Erythroblast (primary cell): ENCODE measurements at regions not wholly inside any gene's neighbourhood (a gene's known extent, or its start where the extent isn't known, plus 50 kb on each side); places are given as distances from the start of the nearest gene placed in this dataset.

Experiments
- GATA1 ChIP-seq: IDR thresholded peaks from 2 replicates; pipeline ENCODE4 v1.6.1; 2011; ENCODE audit warnings: low read depth, mild to moderate bottlenecking, control low read depth, low read length, moderate library complexity
- POLR2A ChIP-seq: IDR thresholded peaks from 2 replicates; pipeline ENCODE4 v1.6.1; 2011; ENCODE audit warnings: mild to moderate bottlenecking, low read length

DNA sequence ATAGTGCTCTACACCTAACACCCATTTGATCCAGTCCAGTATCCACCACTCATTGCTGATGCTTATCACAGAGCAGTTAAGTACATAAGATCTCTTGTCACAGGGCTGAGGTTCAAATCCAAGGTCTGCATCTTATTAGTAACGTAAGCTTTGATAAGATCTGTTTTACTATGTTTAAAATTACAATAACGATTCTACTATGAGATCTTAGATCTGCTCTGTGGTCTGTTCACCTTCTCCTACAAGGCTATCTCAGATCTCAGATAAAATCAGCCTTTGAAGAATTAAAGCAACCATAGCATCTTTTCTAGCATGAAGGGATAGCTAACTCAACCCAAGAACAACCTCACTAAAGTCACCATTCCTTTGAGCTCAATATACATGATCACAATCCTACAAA lies 431.0 kb upstream of the RORB start:
- TF ChIP-seq POLR2A (no peak), GATA1 (no peak)
